NK-92 treated with Interleukin-12 subunit alpha and Interleukin-12 subunit beta, amount 100 ng/mL, for 24 hours (cell line): ENCODE measurements at regions not wholly inside any gene's neighbourhood (a gene's known extent, or its start where the extent isn't known, plus 50 kb on each side); places are given as distances from the start of the nearest gene placed in this dataset.
"Not testable (repeated sequence)": the region's sequence is repeated elsewhere in the genome, so short reads cannot be mapped to it uniquely, and the experiment has no call there.

Source experiments
- DNase-seq: peaks from one replicate; lab custom pipeline; 2025; lab: John Stamatoyannopoulos, UW

DNA sequence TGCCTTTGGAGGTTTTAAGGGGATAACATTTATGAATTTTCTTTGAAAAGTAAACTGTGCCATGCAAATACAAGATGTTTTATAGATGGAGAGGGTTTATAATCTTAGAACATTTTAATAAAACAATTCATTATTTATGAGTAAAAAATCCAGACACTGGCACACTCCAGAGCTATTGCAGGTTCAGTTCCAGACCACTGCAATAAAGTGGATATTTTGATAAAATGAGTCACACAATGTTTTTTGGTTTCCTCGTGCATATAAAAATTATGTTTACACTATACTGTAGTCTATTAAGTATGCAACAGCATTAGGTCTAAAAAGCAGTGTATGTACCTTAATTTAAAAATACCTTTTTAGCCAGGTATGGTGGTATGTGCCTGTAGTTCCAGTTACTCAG is 146.2 kb upstream of the ZBED5 start:
- DNase-seq, result no peak

DNA sequence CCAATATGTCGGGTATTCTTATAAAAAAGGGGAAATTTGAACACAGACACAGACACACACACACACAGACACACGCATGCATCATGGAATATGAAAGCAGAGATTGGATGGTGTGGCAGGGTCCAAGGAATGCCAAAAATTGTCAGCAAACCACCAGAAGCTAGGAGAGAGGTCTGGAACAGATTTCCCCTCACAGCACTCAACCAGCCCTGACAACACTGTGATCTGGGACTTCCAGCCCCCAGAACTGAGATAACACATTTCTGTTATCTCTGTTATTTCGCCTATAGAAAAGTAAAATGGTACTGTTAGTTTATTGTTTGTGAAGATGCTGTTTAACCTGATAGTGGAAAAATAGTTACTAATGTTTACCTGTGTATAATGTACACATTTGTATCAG is 145.4 kb upstream of the ZBED5 start:
- no peak for DNase-seq

DNA sequence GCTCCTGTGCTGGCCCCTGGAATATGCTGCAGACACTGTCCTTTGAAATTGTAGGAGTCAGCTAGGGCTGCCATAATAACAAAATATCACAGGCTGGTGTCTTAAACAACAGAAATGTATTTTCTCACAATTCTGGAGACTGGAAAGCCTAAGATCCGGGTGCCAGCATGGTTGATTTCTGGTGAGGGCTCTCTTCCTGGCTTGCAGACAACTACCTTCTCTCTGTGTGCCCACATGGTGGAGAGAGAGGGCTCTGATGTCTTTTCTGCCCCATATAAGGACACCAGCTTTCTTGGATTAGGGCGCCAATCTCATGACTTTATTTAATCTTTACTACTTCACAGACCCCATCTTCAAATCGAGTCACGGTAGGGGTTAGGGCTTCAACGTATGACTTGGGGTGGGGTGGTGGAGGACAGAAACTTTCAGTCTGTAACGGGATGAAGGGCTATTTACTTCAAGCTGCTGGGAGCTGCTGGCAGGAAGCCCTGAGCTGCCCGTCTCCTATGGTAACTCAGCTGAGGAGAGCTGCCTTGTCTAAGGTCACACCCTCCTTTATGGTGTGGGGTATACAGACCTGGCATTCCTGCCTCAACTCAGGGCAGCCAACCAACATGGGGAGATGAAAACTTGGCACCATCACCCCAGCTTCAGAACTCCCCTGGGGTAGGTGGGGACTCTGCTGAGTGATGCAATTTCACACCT is 142.9 kb upstream of the ZBED5 start:
- no peak for DNase-seq

DNA sequence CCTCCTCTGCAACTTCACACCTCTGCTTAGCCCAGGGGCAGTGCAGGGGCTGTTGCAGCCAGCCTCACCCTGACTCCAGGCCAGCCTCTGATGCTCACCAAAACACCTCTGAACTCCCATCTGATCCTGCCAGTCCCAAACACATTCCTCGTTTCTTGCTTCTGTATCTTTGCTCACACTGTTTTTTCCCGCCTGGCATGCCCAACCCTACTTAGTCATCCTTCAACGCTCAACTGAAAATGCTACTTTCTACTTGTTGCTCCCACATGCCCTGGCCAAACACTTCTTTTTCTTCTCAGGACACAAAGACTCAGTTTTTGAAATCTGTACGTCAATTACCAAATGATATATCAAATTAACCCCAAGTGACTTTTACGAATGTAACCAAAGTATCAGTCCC is 140.8 kb upstream of the ZBED5 start:
- DNase-seq, result no peak

DNA sequence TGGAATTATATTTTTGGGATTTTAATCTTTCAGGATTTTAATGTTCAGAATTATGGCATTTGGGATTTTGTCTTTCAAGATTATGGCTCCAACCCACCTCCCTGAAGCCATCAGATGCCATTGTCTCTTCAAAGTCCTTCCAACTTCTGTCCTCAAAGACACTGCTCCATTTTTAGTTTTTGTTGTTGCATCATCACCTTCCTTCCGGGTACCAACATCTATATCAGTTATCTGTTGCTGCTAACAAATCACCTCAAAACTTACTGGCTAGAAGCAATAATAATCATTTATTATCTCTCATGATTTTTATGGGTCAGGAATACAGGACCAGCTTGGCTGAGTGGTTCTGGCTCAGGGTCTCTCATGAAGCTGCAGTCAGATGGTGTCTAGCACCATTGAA is 138.8 kb upstream of the ZBED5 start:
- no peak for DNase-seq

DNA sequence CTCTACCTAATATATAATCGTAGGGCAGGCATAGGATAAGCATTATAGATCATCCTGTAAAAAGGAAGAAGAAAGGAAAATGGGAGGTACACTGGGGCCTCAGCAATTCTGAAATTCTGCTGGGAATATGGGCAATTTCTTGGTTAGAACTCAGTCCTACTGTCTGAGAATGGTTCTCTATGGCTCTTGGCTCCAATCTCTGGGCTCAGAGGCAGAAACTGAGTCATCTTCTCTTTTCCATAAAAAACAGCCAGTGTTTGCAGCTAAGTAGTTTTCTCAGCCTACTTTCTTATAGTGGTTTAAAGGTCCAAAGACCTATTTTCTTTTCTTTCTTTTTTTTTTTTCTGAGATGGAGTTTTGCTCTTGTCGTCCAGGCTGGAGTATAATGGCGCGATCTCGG is 135.8 kb upstream of the ZBED5 start:
- DNase-seq, result no peak

DNA sequence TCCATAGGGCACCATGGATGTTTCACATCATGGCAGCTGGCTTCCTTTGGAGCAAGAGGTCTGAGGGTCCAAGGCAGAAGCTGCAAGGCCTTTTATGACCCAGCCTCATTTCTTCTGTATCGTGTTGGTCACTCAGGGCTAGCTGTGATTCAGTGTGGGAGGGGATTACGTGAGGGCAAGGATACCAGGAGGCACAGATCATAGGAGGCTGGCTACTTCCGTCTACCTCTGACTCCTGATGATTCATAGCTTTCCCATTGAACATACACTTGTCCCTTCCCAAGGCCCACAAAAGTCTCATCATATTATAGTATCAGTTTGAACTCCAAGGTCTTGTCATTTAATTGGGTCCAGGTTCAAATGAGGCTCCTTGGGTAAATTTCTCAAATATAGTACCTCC is 135.3 kb upstream of the ZBED5 start:
- DNase-seq, result no peak

DNA sequence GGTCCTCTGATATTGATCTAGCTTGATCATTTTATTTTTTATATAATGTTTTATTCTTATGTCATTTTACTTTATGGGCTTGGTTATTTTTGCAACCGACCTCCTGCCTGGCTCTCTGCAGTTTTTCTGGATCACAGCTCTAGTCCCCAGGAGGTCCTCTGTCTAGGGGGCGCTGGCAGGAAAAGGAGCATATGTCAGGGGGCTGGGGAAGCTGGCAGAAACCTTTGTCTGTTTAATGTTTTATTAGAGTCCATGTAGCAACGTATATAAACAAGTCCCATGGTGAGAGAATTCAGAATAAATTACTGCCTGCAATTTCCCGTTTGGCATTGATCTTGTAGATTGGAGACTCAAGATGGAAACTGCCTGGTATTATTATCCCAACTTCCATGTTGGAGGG is 133.5 kb upstream of the ZBED5 start:
- no peak for DNase-seq

DNA sequence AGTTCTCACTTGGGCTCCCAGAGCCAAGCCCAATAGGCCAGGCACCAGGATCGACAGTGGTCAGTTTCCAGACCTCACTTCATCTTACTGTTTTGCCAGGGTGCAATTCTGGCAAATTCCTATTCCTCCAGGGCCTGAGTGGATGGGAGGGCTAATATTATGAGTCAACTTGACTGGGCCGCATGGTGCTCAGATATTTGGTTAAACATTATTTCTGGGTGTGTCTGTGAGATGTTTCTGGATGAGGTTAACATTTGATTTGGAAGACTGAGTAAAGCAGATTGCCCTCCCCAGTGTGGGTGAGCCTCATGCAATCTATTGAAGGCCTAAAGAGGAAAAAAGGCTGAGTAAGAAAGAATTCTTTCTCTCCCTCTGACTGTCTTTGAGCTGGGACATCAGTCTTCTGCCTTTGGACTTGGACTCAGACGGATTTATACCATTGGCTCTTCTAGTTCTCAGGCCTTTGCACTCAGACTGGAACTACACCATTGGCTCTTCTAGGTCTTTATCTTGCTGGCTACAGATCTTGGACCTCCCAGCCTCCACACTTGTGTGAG is 132.9 kb upstream of the ZBED5 start:
- DNase-seq, result no peak

DNA sequence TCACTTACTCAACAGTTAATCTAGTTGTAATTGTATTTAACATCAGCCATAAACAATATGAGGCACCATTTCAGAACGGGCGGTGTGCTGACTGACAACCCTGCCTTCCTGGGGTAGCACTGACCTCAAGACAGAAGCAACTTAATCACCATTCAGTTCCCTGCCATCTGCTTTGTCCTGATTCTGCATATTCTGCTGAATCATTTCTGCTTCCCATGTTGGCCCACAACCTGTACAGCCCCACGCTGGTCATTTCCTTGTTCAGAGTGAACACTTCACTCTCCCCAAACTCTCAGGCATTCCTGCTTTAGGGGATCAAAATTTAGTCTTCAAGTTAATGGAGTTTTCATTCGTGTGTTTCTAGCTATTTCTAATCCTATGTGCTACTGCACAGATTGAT is 132.3 kb upstream of the ZBED5 start:
- no peak for DNase-seq

DNA sequence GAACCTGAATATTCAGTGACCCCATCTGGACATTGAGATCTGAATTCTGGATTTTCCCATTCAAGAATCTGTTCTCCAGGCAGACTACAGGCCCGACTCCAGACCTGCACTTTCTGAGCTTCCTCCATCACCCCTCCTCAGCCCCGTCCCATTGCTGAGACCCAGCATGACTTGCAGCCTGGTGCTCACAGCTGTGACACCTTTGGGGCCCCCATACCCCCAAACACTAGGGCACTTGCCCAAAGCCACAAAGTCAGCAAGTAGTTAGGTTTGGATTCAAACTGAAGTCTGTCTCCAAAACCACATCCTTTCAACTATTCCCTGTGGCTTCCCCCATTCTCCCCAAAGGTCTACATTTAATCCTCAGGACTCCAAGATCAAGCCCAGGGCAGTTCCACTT is 128.2 kb upstream of the ZBED5 start:
- DNase-seq, result no peak

DNA sequence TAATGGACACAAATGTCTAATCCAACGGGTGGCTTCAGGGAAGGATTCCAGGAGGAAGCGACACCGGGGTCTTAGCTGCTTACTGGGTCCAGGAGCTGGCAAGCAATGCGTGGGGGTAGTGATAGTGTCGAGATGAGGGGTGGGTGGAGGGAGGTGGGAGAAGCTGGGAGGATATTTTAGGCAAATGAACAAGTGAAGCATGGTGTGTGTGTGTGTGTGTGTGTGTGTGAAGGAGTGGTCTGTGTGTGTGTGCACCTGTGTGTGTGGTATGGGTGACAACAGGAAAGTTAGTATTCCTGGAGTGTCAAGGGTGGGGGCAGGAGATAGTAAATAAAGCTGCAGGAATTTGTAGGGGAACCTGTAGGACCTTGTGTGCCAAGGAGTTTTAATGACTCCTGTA is 126.9 kb upstream of the ZBED5 start:
- no peak for DNase-seq

DNA sequence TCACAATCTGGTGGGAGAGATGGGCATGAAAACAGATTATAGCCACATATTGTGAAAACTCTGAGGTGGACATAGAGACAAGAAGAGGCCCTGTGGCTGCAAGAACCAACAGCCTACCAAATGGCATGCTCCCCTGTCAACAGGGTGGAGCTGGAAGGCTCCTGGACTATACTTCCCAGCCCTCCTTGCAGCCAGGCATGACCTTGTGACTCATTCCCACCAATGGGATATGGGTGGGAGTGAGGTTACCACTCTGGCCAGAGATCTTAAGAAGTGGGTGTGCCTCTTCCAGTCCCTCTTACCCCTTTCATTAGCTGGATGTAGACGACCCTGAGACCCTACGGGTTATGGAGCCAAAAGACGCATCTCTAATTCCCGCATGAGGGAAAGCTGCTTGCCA is 126.4 kb upstream of the ZBED5 start:
- DNase-seq, result no peak

DNA sequence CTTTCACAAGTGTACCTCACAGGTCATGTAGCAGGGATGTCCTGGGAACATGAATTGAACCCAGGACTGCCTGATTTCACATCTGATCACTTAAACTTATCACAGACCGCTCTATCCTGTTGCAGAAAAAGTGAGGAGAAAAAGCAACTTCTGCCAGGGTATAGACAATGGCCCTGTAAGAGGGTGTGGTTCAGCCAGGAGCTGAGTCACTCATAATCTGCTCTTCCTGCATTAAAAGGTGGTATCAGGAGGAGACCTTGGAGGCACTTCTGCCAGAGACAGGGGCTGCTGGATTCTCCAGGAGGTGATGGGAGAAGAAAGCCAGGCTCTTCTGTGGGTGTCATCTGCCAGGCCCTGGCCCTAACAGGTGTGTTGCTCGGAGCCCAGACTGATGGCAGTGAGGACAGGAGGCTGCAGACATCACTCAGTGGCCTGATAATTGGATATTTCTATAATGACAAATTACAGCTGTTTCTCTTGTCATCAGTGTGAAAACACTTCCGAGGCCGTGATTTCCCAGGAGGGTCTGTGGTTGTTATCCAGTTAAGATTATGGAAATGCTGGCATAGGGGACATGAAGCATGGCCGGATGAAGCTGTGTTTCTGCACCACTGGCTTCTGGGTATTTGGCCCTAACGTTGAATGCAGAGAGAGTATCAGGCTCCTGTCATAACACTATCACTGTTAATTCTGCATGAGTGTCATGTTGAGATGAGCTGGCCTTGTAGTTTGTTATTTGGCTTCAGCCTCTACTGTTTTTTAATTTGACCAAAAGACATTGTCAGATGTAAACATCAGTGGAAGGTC is 125.1 kb upstream of the ZBED5 start:
- no peak for DNase-seq

DNA sequence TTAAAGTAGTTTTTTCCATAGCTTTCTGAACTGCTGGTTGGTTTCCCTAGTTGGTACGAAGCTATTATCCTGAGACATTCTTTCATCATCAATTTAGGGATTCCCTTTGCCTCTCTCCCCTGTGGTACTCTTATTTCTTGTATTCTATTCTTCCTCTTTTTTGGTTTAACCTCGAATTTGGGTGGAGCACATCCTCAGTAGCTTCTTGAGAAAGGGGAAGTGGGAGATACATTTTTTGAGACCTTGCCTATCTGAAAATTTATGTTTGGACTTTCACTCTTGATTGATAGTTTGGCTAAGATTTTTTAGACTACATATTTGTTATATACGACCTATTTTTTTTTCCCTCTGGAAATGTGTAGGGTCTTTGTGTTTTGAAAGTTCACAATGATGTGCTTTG is 121.7 kb upstream of the ZBED5 start:
- no peak for DNase-seq

DNA sequence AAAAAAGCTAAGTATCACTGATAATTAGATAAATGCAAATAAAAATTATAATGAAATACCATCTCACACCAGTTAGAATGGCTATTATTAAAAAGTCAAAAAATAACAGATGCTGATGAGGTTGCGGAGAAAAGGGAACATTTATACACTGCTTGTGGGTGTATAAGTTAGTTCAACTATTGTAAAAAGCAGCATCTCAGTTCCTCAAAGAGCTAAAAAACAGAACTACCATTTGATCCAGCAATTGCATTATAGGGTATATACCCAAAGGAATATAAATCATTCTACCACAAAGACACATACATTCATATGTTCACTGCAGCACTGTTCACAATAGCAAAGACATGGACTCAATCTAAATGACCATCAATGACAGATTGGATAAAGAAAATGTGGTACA is 120.3 kb upstream of the ZBED5 start:
- no peak for DNase-seq

DNA sequence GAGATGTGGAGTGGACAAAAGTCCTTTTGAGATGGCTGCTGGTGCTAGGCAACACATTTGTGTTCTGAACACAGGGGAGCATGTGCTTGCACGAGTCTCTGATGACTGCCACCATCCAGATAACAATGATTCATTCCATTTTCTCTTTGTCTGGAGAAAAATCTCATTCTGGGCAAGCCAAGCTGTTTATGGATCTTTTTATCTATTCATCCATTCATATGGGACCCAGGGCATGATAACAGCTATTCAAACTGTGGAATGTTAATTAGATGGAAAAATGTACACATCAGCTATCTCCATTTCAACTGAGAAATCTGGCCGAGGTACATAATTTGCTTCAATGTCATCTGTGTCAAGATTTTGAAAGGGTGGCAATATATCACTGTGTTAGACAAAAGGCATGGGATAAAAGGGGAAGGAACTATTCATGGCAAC is 117.5 kb upstream of the ZBED5 start:
- no peak for DNase-seq

DNA sequence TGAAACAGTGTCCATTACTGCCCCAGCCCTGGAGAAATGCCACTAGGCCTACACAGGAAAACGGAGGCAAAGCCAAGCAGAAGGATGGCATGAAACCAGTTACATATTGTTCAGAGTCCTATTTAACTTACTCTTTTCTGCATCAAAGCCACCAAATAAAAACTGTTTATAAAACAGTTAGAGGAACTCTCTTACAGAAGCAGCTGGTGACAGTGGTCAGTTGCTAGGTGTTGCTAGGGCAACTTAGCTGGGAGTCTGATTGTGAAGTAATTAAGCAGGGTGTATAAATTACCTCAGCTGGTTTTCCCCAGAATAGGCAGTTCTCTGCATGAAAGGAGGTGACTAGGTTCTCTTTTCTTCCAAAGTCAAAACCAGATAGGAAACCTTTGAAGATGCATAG is 115.6 kb upstream of the ZBED5 start:
- DNase-seq, result no peak

DNA sequence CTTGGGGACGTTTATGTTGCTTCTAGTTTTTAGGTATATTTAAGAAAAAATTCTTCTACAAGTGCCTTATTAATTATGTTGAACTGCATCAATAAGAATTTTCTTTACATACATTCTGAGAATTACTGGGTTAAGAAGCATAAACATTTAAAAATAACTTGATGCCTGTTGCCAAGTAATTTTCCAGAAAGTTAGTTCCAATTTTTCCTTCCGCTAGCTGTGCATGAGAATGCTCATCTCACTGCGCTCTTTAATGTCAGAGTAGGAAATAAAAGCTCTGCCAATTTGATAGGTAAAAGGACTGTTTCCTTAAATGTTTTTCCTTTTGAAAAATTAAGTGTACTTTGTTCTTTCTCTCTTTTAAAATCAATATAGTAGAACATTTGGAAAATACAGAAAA is 113.1 kb upstream of the ZBED5 start:
- no peak for DNase-seq

DNA sequence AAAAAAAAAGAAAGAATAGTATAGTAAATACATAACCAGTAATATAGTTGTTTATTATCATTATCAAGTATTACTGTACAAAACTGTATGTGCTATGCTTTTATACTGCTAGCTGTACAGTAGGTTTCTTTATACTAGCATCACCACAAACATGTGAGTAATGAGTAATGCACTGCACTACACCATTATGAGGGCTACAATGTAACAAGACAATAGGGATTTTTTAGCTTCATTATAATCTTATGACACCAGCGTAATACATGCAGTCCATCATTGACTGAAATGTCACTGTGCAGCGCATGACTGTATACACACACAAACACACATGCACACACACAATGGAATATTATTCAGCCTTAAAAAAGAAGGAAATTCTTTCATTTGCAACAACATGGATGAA is 111.5 kb upstream of the ZBED5 start:
- no peak for DNase-seq

DNA sequence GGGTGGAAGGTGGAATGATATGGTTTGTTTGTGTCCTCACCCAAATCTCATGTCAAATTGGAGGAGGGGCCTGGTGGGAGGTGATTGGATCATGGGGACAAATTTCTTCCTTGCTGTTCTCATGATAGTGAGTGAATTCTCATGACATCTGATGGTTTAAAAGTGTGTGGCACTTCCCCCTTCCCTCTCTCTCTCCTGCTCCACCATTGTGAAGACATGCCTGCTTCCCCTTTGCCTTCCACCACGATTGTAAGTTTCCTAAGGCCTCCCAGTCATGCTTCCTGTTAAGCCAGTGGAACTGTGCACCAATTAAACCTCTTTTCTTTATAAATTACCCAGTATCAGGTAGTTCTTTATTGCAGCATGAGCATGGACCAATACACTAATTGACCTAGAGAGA is 99.0 kb upstream of the ZBED5 start:
- not testable (repeated sequence) for DNase-seq

DNA sequence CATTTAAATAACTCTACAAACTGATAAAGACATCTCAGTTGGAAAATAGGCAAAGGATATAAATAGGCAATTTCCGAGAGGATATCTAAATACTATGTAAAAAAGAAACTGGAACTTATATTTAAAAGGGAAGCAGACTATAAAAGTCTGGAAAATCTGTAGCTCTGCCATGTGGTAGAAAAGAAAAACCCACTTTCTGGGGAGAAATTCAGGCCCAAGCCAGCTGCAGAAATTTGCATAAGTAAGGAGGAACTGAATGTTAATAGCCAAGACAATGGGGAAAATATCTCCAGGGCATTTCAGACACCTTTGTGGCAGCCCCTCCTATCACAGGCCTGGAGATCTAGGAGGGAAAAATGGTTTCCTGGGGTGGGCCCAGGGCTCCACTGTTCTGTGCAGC is 97.8 kb upstream of the ZBED5 start:
- DNase-seq, result no peak

DNA sequence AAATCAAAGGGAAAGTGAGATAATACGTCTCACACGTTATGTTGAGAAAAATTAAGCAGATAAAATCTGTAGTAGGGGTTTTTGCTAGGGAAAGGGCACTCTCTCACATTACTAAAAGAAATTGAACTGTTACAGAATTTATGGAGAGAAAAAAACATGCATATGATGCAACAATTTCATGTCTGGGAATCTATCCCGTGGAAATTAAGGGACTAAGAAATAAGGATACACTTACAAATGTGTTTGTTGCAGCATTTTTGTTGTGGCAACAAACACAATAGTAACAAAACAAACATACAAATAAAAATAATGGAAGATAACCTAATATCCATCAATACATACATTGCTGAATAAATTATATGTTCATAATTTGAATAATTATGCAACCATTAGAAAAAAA is 96.3 kb upstream of the ZBED5 start:
- no peak for DNase-seq

DNA sequence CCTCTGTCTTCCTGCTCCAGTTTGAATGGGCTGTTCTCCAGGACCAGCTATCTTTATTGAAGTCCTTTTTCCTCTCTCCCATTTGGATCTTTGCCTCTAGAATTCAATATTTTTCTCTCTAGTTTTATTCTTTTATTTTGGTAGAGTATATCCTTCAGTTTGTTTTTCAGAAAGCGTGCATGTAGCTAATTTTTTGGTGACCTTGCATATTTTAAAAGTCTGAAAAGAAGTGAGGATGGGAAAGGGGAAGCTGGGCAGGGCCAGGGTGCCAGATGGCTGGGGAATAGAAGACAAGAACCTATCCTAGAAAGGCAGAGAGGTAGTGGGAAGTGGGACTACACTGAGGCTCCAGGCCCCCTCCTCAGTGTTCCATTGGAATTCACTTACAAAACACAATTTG is 95.0 kb upstream of the ZBED5 start:
- DNase-seq, result no peak
